Gastroesophageal sphincter (tissue), 3 donors: ENCODE measurements at regions not wholly inside any gene's neighbourhood (a gene's known extent, or its start where the extent isn't known, plus 50 kb on each side); places are given as distances from the start of the nearest gene placed in this dataset.

ENCODE experiments used
- CTCF ChIP-seq, 4 experiments: fragments of 200-600 bp in 2 of 4; fragments of 450-650 bp in 2 of 4; sonication (generic) in 1 of 4; IDR thresholded peaks; one replicate each; pipeline ENCODE4 v1.5.1; 2017 to 2019; ENCODE audit warnings: antibody characterized with exemption in 4 of 4, mild to moderate bottlenecking in 2 of 4, moderate library complexity in 2 of 4
- EP300 ChIP-seq: sonication (generic); formaldehyde crosslinking; IDR thresholded peaks from one replicate; pipeline ENCODE4 v1.6.1; 2017; ENCODE audit warnings: antibody characterized with exemption, mild to moderate bottlenecking
- POLR2A ChIP-seq, 2 donors: fragments of 450-650 bp; IDR thresholded peaks; one replicate each; pipeline ENCODE4 v1.6.1; 2017; ENCODE audit warnings: antibody characterized with exemption in 2 of 2, mild to moderate bottlenecking in 2 of 2, moderate library complexity in 1 of 2
- POLR2AphosphoS5 ChIP-seq: sonication (generic); formaldehyde crosslinking; IDR thresholded peaks from one replicate; pipeline ENCODE4 v1.6.1; 2017; ENCODE audit warnings: antibody characterized with exemption

GRCh38 chr11:70755410-70756158 lies 357.3 kb downstream of the CTTN start:
- peak in 2 of 4 experiments; percentile 91 to 96 for TF ChIP-seq CTCF (IDR thresholded peaks at IDR 0.05)
- TF ChIP-seq POLR2A (IDR thresholded peaks at IDR 0.05), result no peak
- no peak for TF ChIP-seq POLR2AphosphoS5
- no peak for TF ChIP-seq EP300
